Muscle of leg (tissue), 3 donors: ENCODE measurements at regions not wholly inside any gene's neighbourhood (a gene's known extent, or its start where the extent isn't known, plus 50 kb on each side); places are given as distances from the start of the nearest gene placed in this dataset.

Experiments used
- DNase-seq: peaks from one replicate; pipeline ENCODE4 v3.0.0; 2013
- H3K27ac ChIP-seq: one replicate; pipeline ENCODE4 v1.5.1; 2013; ENCODE audit warnings: mild to moderate bottlenecking, low read length, control low read depth
- H3K27me3 ChIP-seq: one replicate; pipeline ENCODE4 v1.6.1; 2013; ENCODE audit warnings: low read length; ENCODE audit not compliant: control insufficient read depth, insufficient read depth
- H3K36me3 ChIP-seq: one replicate; pipeline ENCODE4 v1.6.1; 2013; ENCODE audit warnings: low read length; ENCODE audit not compliant: control insufficient read depth, insufficient read depth
- H3K4me1 ChIP-seq: one replicate; pipeline ENCODE4 v1.6.1; 2013; ENCODE audit warnings: low read length; ENCODE audit not compliant: control insufficient read depth, insufficient read depth
- H3K4me3 ChIP-seq: one replicate; pipeline ENCODE4 v1.5.1; 2013; ENCODE audit warnings: low read length, control low read depth
- H3K9me3 ChIP-seq: replicated peaks from 2 replicates; pipeline ENCODE4 v1.6.1; 2013; ENCODE audit warnings: low read depth, low read length; ENCODE audit not compliant: control insufficient read depth
- WGBS: methylation state at CpG from one replicate; pipeline ENCODE4 v1.1.5; 2013; ENCODE audit warnings: missing lambda C conversion rate; ENCODE audit not compliant: insufficient coverage; 5-methylcytosine and 5-hydroxymethylcytosine counted together

DNA sequence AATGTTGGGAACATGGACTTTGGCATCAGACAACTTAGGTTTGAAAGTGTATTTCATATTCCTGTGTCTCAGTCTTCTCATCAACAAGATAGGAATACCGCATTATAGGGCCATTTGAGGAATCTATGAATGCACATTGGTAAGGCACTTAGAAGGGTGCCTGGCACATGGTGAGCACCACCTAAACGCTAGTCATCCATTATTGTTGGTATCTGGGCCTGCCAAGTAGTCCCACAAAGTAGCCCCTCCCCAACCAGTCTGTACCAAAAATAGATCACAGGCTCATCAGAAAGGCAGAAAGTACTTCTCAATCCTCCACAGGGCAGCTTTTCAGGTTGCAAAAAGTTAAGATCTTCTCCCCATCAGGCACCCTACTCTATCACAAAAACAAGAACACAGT lies 162.3 kb upstream of the KLF3 start:
- WGBS = no CpG with 5 or more reads among the region's 2 CpGs
- H3K36me3 ChIP-seq = no peaks in the 10 kb centered on the region
- DNase-seq = no peak
- no peak overlapping the region for H3K27ac ChIP-seq
- H3K27me3 ChIP-seq = no peaks in the 10 kb centered on the region
- no peak overlapping the region for H3K4me3 ChIP-seq
- H3K4me1 ChIP-seq = no peaks in the 10 kb centered on the region
- no peaks in the 10 kb centered on the region for H3K9me3 ChIP-seq

DNA sequence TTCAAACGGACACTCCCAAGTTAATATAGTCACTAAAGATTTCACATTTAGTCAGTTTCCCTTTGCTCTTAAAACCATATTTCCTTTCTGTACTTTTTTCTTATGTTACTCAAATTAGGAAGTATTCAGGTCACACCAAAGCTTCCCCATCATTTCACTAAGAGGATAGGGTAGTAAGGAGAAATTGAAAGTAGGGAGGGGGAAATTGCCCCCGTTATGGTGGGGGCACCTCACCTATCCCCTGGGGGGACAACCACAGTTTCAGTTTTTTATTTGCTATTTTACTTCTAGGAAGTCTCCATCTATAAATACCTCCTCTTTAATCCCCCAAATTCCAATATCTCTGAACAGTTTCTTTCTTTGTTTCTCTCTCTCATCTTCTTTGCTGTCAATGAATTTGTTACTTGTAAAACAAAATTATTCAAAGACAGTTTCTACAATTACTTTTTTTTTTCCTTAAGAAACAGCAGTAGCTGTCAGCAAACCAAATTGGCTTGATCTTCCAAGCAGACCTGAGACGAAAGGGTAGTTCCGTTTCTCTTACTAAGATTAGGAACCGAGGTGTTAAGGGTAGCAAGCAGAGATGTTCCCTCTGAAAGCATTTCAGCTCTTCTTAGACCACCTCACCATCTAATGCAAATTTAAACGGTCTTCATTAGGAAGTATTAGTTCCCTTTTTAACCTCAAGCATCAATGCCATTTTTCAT lies 160.2 kb upstream of the KLF3 start:
- no peak for DNase-seq
- H3K36me3 ChIP-seq = no peaks in the 10 kb centered on the region
- H3K4me1 ChIP-seq = no peaks in the 10 kb centered on the region
- H3K27me3 ChIP-seq = no peaks in the 10 kb centered on the region
- no peak overlapping the region for H3K27ac ChIP-seq
- H3K4me3 ChIP-seq = no peak overlapping the region
- no peaks in the 10 kb centered on the region for H3K9me3 ChIP-seq
- no CpG with 5 or more reads among the region's 6 CpGs for WGBS

- Histone ChIP-seq H3K36me3 (no peaks in the 10 kb centered on the region), H3K27me3 (no peaks in the 10 kb centered on the region), H3K27ac (no peak overlapping the region), H3K4me3 (no peak overlapping the region), H3K4me1 (no peaks in the 10 kb centered on the region), H3K9me3 (no peaks in the 10 kb centered on the region)
- DNase-seq = no peak
- WGBS = 100% methylated on average over 1 of the region's 2 CpGs
Measured at GRCh38 chr4:38504396-38504715, 159.6 kb upstream of the KLF3 start.

- no peak for DNase-seq
- H3K27me3 ChIP-seq = no peaks in the 10 kb centered on the region
- no peaks in the 10 kb centered on the region for H3K4me1 ChIP-seq
- no peaks in the 10 kb centered on the region for H3K9me3 ChIP-seq
- H3K27ac ChIP-seq = no peak overlapping the region
- H3K4me3 ChIP-seq = no peak overlapping the region
- H3K36me3 ChIP-seq = no peaks in the 10 kb centered on the region
- 100% methylated on average over 1 of the region's 5 CpGs for WGBS
Measured at GRCh38 chr4:38509551-38509950, 154.4 kb upstream of the KLF3 start.

DNA sequence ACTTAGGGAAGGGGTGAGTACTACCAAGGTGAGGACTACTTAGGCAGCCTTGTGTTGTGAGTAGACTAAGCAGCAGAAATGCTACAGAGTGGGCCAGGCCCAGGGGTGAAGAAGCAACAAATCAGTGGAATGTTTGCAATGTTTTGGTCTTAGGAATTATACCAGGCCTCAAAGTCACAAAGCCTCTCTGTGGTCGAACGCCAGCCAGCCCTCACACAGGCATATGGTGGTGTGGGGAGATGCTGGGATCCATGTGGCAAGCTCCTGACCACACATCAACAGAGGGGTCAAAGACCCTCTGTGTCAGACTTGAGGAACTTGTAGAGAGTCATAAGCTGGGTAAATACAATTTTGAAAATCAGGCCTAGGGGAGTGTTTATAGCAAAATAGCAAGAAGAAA lies 153.8 kb upstream of the KLF3 start:
- DNase-seq = no peak
- H3K27me3 ChIP-seq = no peaks in the 10 kb centered on the region
- no peak overlapping the region for H3K4me3 ChIP-seq
- H3K36me3 ChIP-seq = no peaks in the 10 kb centered on the region
- no peaks in the 10 kb centered on the region for H3K4me1 ChIP-seq
- no CpG with 5 or more reads among the region's 2 CpGs for WGBS
- no peaks in the 10 kb centered on the region for H3K9me3 ChIP-seq
- H3K27ac ChIP-seq = no peak overlapping the region

DNA sequence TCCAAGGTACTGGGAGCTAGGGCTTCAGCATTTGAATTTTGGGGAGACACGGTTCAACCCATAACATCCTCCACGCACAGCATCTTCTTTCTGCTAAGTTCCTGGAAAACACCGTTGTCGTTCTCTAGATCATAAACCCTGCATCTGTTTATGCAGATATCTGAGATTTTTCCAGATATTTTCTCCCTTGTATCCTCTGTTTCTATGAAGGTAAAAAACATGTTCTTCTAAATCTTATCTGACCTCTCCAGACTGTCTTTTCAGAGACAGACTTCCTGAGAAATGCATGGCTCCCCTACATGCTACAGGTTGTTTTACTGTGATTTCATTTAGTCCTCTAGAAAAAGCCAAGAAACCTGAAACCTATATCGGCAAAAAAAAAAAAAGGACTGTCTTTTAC lies 152.3 kb upstream of the KLF3 start:
- Histone ChIP-seq H3K36me3 (no peaks in the 10 kb centered on the region), H3K4me1 (no peaks in the 10 kb centered on the region), H3K27ac (no peak overlapping the region), H3K4me3 (no peak overlapping the region), H3K9me3 (no peaks in the 10 kb centered on the region), H3K27me3 (no peaks in the 10 kb centered on the region)
- 70% methylated on average over 2 of the region's 5 CpGs for WGBS
- DNase-seq = no peak

- 62% methylated on average over 2 of the region's 4 CpGs for WGBS
- H3K9me3 ChIP-seq = no peaks in the 10 kb centered on the region
- no peak overlapping the region for H3K4me3 ChIP-seq
- H3K4me1 ChIP-seq = no peaks in the 10 kb centered on the region
- no peaks in the 10 kb centered on the region for H3K36me3 ChIP-seq
- H3K27ac ChIP-seq = no peak overlapping the region
- no peak for DNase-seq
- H3K27me3 ChIP-seq = no peaks in the 10 kb centered on the region
Measured at GRCh38 chr4:38512840-38513239, 151.2 kb upstream of the KLF3 start.

DNA sequence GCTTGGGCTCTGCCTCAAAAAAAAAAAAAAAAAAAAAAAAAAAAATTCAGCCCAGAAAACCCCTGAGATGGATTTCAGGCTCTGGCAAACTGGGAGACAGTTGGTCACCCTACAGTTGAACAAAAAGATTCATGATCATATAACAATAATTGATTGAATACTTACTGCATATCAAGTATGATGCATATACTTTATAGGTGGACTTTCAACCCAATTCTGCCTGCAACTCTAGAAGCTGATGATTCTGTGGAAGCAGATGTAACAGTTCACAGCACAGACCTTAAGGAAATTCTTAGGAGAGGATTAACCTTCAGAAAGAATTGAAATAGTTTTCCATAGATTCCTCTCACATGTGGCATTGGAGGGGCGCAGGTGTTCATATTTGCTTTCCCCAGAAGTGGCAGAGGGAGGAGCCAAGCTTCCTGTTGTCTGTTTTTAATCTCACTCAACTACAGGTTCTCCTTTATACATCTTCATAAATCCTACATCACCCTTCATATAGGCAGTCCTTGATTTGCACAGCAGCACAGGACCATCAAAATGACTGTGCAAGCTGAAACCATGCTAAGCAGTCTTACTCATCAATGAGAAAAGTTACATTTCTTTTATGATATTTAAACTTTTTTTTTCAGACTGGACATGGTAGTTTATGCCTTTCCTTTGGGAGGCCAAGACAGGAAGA lies 149.4 kb upstream of the KLF3 start:
- Histone ChIP-seq H3K27ac (no peak overlapping the region), H3K4me1 (no peaks in the 10 kb centered on the region), H3K36me3 (no peaks in the 10 kb centered on the region), H3K4me3 (no peak overlapping the region), H3K27me3 (no peaks in the 10 kb centered on the region), H3K9me3 (no peaks in the 10 kb centered on the region)
- DNase-seq = no peak
- 63% methylated on average over 1 of the region's 1 CpG for WGBS

DNA sequence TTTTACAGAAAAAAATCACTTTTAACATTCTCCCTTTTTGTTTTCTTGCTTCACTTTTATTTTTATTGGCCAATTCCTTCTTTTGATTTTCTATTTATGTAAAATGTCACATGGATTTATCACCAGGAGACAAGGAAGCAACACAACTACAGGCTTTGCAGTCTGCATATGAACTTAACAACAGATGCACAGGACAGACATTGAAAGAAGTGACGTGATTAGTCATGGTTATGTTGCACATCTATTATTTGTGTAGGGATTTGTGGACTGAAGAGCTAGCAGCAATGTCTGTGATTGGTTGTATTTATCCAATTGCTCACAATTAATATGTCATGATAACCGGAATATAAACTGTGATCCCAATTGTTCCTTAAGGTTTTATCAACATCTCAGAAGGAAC lies 147.8 kb upstream of the KLF3 start:
- no CpG with 5 or more reads among the region's 2 CpGs for WGBS
- Histone ChIP-seq H3K4me1 (no peaks in the 10 kb centered on the region), H3K9me3 (no peaks in the 10 kb centered on the region), H3K36me3 (no peaks in the 10 kb centered on the region), H3K4me3 (no peak overlapping the region), H3K27me3 (no peaks in the 10 kb centered on the region), H3K27ac (no peak overlapping the region)
- DNase-seq = no peak

- WGBS = no CpG with 5 or more reads among the region's 1 CpG
- peak; percentile 63 for DNase-seq
Measured at GRCh38 chr4:38519666-38520065, 144.3 kb upstream of the KLF3 start.

DNA sequence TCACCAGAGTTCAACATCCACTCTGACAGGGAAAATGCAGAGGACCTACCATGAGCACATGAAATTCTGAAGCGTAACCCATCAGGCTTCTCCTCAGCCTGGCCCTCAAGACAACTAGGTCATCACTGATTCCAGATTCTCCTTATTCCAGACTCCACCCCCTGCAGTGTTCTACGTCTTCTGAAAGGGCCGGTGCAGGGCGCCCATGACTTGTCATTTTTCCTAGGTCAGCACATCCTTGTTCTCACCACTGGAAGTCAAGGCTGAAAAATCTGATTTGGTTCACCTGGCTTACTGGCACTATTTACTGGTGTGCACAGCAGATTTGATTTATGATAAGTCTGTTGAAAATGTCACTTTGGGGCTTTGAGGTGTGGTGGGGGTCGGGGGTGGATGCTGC lies 140.9 kb upstream of the KLF3 start:
- Histone ChIP-seq H3K4me3 (no peak overlapping the region), H3K36me3 (no peaks in the 10 kb centered on the region), H3K4me1 (no peaks in the 10 kb centered on the region), H3K27me3 (no peaks in the 10 kb centered on the region), H3K27ac (peak overlapping the region; percentile 6), H3K9me3 (no peaks in the 10 kb centered on the region)
- WGBS = 50% methylated on average over 2 of the region's 5 CpGs
- DNase-seq = peak; percentile 58

More at GRCh38 chr4:38519666-38520065, 144.3 kb upstream of the KLF3 start:
- Histone ChIP-seq H3K4me3 (no peak overlapping the region), H3K27ac (no peak overlapping the region), H3K4me1 (no peaks in the 10 kb centered on the region), H3K9me3 (no peaks in the 10 kb centered on the region), H3K27me3 (no peaks in the 10 kb centered on the region), H3K36me3 (no peaks in the 10 kb centered on the region)
